ENCODE measurements at regions not wholly inside any gene's neighbourhood (a gene's known extent, or its start where the extent isn't known, plus 50 kb on each side); places are given as distances from the start of the nearest gene placed in this dataset.

- no peak overlapping the region for H3K4me3 Mint-ChIP-seq
- Histone ChIP-seq H3K4me2 (replicated peaks; ENCODE audit: extremely low read depth, low read length, poor library complexity, severe bottlenecking) (no peak overlapping the region), H3K27ac (ENCODE audit: low read depth in 1 of 2, low read length in 2 of 2) (no peak overlapping the region), H2AFZ (ENCODE audit: insufficient read depth, low read depth, low read length, poor library complexity, severe bottlenecking) (no peak overlapping the region), H3K27me3 (ENCODE audit: control insufficient read depth in 2 of 2, insufficient read depth in 2 of 2, low read length in 2 of 2) (no peaks in the 10 kb centered on the region), H4K20me1 (ENCODE audit: insufficient read depth, low read length) (no peaks in the 10 kb centered on the region), H3K36me3 (replicated peaks in 1 of 2; ENCODE audit: control insufficient read depth in 1 of 2, insufficient read depth in 2 of 2, low read length in 2 of 2) (no peaks in the 10 kb centered on the region), H3K4me3 (replicated peaks in 1 of 3; ENCODE audit: low read depth in 2 of 3, low read length in 3 of 3) (no peak overlapping the region), H3K79me2 (ENCODE audit: insufficient read depth, low read length) (no peaks in the 10 kb centered on the region), H3K9ac (ENCODE audit: insufficient read depth, low read length, poor library complexity, severe bottlenecking) (no peak overlapping the region), H3K4me1 (ENCODE audit: control insufficient read depth in 1 of 2, insufficient read depth in 2 of 2, low read length in 2 of 2) (no peaks in the 10 kb centered on the region), H3K9me3 (replicated peaks in 1 of 2; ENCODE audit: control insufficient read depth in 1 of 2, insufficient read depth in 1 of 2, low read length in 2 of 2) (no peaks in the 10 kb centered on the region)
- intact Hi-C loops (cut with micrococcal nuclease) = no loop called here
- no peaks in the 10 kb centered on the region for H3K9me3 Mint-ChIP-seq
- no peaks in the 10 kb centered on the region for H3K4me1 Mint-ChIP-seq
- H3K27me3 Mint-ChIP-seq (ENCODE audit: low read depth in 3 of 3) = peaks cover 0 to 1% (median 0%) of the 10 kb centered on the region in 3 donors
- DNase-seq = no peak
- no peak for TF ChIP-seq CTCF (IDR thresholded peaks at IDR 0.05)
- H3K27ac Mint-ChIP-seq = peak overlapping the region in 1 of 7 donors; percentile 3
- H3K36me3 Mint-ChIP-seq = no peaks in the 10 kb centered on the region
Measured at GRCh38 chr1:178572604-178573003, 59.7 kb downstream of the TEX35 start.

- Mint-ChIP-seq H3K27me3 (ENCODE audit: low read depth in 3 of 3) (peaks cover 0 to 2% (median 0%) of the 10 kb centered on the region in 3 donors), H3K27ac (no peak overlapping the region), H3K9me3 (no peaks in the 10 kb centered on the region), H3K36me3 (no peaks in the 10 kb centered on the region), H3K4me1 (no peaks in the 10 kb centered on the region), H3K4me3 (no peak overlapping the region)
- H3K79me2 ChIP-seq (ENCODE audit: insufficient read depth, low read length) = no peaks in the 10 kb centered on the region
- WGBS (ENCODE audit: insufficient coverage) = no CpG with 5 or more reads among the region's 3 CpGs
- H3K4me3 ChIP-seq (replicated peaks in 1 of 3; ENCODE audit: low read depth in 2 of 3, low read length in 3 of 3) = no peak overlapping the region
- H3K9me3 ChIP-seq (replicated peaks in 1 of 2; ENCODE audit: control insufficient read depth in 1 of 2, insufficient read depth in 1 of 2, low read length in 2 of 2) = no peaks in the 10 kb centered on the region
- no peaks in the 10 kb centered on the region for H3K36me3 ChIP-seq (replicated peaks in 1 of 2; ENCODE audit: control insufficient read depth in 1 of 2, insufficient read depth in 2 of 2, low read length in 2 of 2)
- H4K20me1 ChIP-seq (ENCODE audit: insufficient read depth, low read length) = no peaks in the 10 kb centered on the region
- no peak for DNase-seq
- H3K27ac ChIP-seq (ENCODE audit: low read depth in 1 of 2, low read length in 2 of 2) = no peak overlapping the region
- no peaks in the 10 kb centered on the region for H3K27me3 ChIP-seq (ENCODE audit: control insufficient read depth in 2 of 2, insufficient read depth in 2 of 2, low read length in 2 of 2)
- no peak overlapping the region for H2AFZ ChIP-seq (ENCODE audit: insufficient read depth, low read depth, low read length, poor library complexity, severe bottlenecking)
- intact Hi-C loops (cut with micrococcal nuclease) = no loop called here
- TF ChIP-seq CTCF (IDR thresholded peaks at IDR 0.05) = no peak
- no peak overlapping the region for H3K9ac ChIP-seq (ENCODE audit: insufficient read depth, low read length, poor library complexity, severe bottlenecking)
- no peak overlapping the region for H3K4me2 ChIP-seq (replicated peaks; ENCODE audit: extremely low read depth, low read length, poor library complexity, severe bottlenecking)
- H3K4me1 ChIP-seq (ENCODE audit: control insufficient read depth in 1 of 2, insufficient read depth in 2 of 2, low read length in 2 of 2) = no peaks in the 10 kb centered on the region
Measured at GRCh38 chr1:178573330-178573729, 60.4 kb downstream of the TEX35 start.
